Gastrocnemius medialis (tissue), 4 donors: ENCODE measurements at regions not wholly inside any gene's neighbourhood (a gene's known extent, or its start where the extent isn't known, plus 50 kb on each side); places are given as distances from the start of the nearest gene placed in this dataset.

Experiments used
- ATAC-seq, 2 donors: fragments of 150-250 bp; one replicate each; pipeline ENCODE4 v1.9.1; 2016
- DNase-seq, 2 donors: peaks; one replicate each; pipeline ENCODE4 v3.0.0-alpha.2; 2019
- H3K27ac ChIP-seq, 4 donors: fragments of 200-600 bp; sonication (generic); 1 replicate in 1 of 4; 2 replicates in 3 of 4; pipeline ENCODE4 v1.5.1; 2016 to 2018; ENCODE audit warnings: mild to moderate bottlenecking in 2 of 4, moderate library complexity in 1 of 4
- H3K27me3 ChIP-seq, 3 donors: fragments of 200-600 bp; sonication (generic) in 2 of 3; 1 replicate in 1 of 3; 2 replicates in 2 of 3; pipeline versions ENCODE4 v1.5.1 to v1.6.0; 2016 to 2019; ENCODE audit warnings: mild to moderate bottlenecking in 1 of 3, moderate library complexity in 1 of 3
- H3K36me3 ChIP-seq, 2 donors: fragments of 200-600 bp; sonication (generic) in 1 of 2; one replicate each; pipeline ENCODE4 v1.5.1; 2017 to 2018
- H3K4me1 ChIP-seq, 2 donors: fragments of 200-600 bp; sonication (generic) in 1 of 2; one replicate each; pipeline ENCODE4 v1.5.1; 2016 to 2017; ENCODE audit warnings: mild to moderate bottlenecking in 2 of 2
- H3K4me3 ChIP-seq, 4 donors: fragments of 200-600 bp; sonication (generic) in 3 of 4; 1 replicate in 1 of 4; 2 replicates in 3 of 4; pipeline ENCODE4 v1.5.1; 2016 to 2019; ENCODE audit warnings: mild to moderate bottlenecking in 2 of 4
- H3K9me3 ChIP-seq, 3 donors: fragments of 200-600 bp; sonication (generic) in 2 of 3; 1 replicate in 1 of 3; 2 replicates in 2 of 3; pipeline ENCODE4 v1.5.1; 2016 to 2019
- CTCF ChIP-seq, 5 experiments: fragments of 450-650 bp in 3 of 5; fragments of 200-600 bp in 2 of 5; sonication (generic) in 2 of 5; IDR thresholded peaks in 4 of 5; conservative IDR thresholded peaks in 1 of 5; 1 replicate in 4 of 5; 2 replicates in 1 of 5; pipeline ENCODE4 v1.5.1; 2016 to 2019; ENCODE audit warnings: antibody characterized with exemption in 5 of 5, mild to moderate bottlenecking in 3 of 5, moderate library complexity in 3 of 5
- POLR2A ChIP-seq, 2 donors: fragments of 450-650 bp; IDR thresholded peaks; one replicate each; pipeline ENCODE4 v1.6.1; 2017; ENCODE audit warnings: antibody characterized with exemption in 2 of 2, mild to moderate bottlenecking in 2 of 2, moderate library complexity in 2 of 2
- in situ Hi-C, 4 donors: fragments of 200-750 bp; cut with MboI; loops; one replicate each; pipeline versions ENCODE4 v1.15.0 to v1.8.0; 2017; ENCODE audit warnings: low sequenced_read_pairs in 4 of 4
- intact Hi-C: fragments of 100-400 bp; cut with DNase I; formaldehyde crosslinking; loops from one replicate; pipeline ENCODE4 v1.15.1; 2023; ENCODE audit warnings: low total_unique reads

GRCh38 chr1:56385314-56385713 is 194.0 kb downstream of the PLPP3 start:
- Histone ChIP-seq H3K27ac (no peak overlapping the region), H3K4me3 (no peak overlapping the region), H3K9me3 (no peaks in the 10 kb centered on the region), H3K27me3 (no peaks in the 10 kb centered on the region), H3K4me1 (no peaks in the 10 kb centered on the region), H3K36me3 (no peaks in the 10 kb centered on the region)
- in situ Hi-C loops, result no loop called here
- ATAC-seq (peak in 1 of 2 donors; percentile 49), DNase-seq (no peak)
- TF ChIP-seq POLR2A (IDR thresholded peaks at IDR 0.05) (no peak), CTCF (IDR thresholded peaks at IDR 0.05 in 4 of 5, conservative IDR thresholded peaks at IDR 0.05 in 1 of 5) (no peak)
- intact Hi-C loops, result no loop called here

GRCh38 chr1:56382929-56383328 is 196.4 kb downstream of the PLPP3 start:
- Histone ChIP-seq H3K9me3 (no peaks in the 10 kb centered on the region), H3K27me3 (no peaks in the 10 kb centered on the region), H3K4me1 (peaks cover 0 to 4% of the 10 kb centered on the region in 2 donors), H3K36me3 (no peaks in the 10 kb centered on the region), H3K27ac (no peak overlapping the region), H3K4me3 (no peak overlapping the region)
- ATAC-seq (no peak), DNase-seq (no peak)
- TF ChIP-seq POLR2A (IDR thresholded peaks at IDR 0.05) (no peak), CTCF (IDR thresholded peaks at IDR 0.05 in 4 of 5, conservative IDR thresholded peaks at IDR 0.05 in 1 of 5) (no peak)
- in situ Hi-C loops, result no loop called here
- intact Hi-C loops, result no loop called here

GRCh38 chr1:56380531-56380930 is 198.8 kb downstream of the PLPP3 start:
- no peak for TF ChIP-seq POLR2A (IDR thresholded peaks at IDR 0.05)
- no peak for TF ChIP-seq CTCF (IDR thresholded peaks at IDR 0.05 in 4 of 5, conservative IDR thresholded peaks at IDR 0.05 in 1 of 5)
- no peaks in the 10 kb centered on the region for H3K27me3 ChIP-seq

DNA sequence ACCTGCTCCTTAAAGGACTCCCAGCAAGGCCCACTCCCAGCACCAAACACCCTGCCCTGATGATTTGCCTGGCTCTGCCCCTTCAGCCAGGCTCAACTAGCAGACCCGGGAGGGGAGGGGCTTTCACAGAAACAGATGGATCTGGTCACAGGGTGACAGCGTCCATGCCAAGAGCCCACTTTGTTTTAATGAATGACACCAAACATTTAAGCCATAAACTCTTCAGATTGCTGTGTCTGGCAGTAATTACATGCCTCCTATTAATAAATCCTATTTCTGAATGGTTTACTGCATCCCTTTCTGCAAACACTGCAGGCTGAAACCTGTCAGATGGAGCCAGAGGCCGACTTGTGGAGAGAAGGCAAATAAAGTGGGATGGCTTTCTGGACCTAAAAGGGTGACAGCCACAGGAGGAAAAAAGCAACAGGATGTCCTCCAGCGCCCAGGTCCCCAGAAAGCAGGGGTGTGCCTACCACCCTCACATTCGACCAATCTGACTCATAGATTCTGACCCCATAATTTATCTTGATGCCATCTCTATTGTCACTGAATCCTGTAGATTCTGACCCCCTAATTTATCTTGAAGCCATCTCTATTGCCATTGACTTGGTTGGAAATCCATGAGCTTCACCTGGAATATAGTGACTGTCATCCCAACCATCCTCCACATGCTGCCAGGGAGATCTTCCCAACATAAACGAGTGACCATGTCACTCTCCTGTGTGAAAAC is 200.9 kb downstream of the PLPP3 start:
- DNase-seq, result no peak
- intact Hi-C loops (loop anchor here (5.0 kb wide), 1 partner anchor 181 kb away; no protein-coding TSS in a partner anchor), in situ Hi-C loops (no loop called here)
- ATAC-seq, result no peak
- TF ChIP-seq POLR2A (IDR thresholded peaks at IDR 0.05) (no peak), CTCF (IDR thresholded peaks at IDR 0.05 in 4 of 5, conservative IDR thresholded peaks at IDR 0.05 in 1 of 5) (no peak)
- Histone ChIP-seq H3K4me1 (peaks cover 42 to 46% of the 10 kb centered on the region in 2 donors), H3K4me3 (no peak overlapping the region), H3K27me3 (no peaks in the 10 kb centered on the region), H3K36me3 (no peaks in the 10 kb centered on the region), H3K9me3 (no peaks in the 10 kb centered on the region), H3K27ac (no peak overlapping the region)

More at GRCh38 chr1:56380531-56380930, 198.8 kb downstream of the PLPP3 start:
- Histone ChIP-seq H3K4me3 (no peak overlapping the region), H3K4me1 (peaks cover 22 to 26% of the 10 kb centered on the region in 2 donors), H3K36me3 (no peaks in the 10 kb centered on the region), H3K27ac (no peak overlapping the region), H3K9me3 (no peaks in the 10 kb centered on the region)
- in situ Hi-C loops (no loop called here), intact Hi-C loops (no loop called here)
- no peak for ATAC-seq
- DNase-seq, result no peak
